Activated CD4-positive, alpha-beta T cell treated with anti-CD3 and anti-CD28 coated beads, Interleukin-2, amount 10 ng/mL, durations not matched to agents 24 days and 14 days (primary cell): ENCODE measurements at regions not wholly inside any gene's neighbourhood (a gene's known extent, or its start where the extent isn't known, plus 50 kb on each side); places are given as distances from the start of the nearest gene placed in this dataset.
"Not testable (repeated sequence)": the region's sequence is repeated elsewhere in the genome, so short reads cannot be mapped to it uniquely, and the experiment has no call there.

Experiments
- DNase-seq: peaks from one replicate; pipeline ENCODE4 v3.0.0; 2022
- H3K27ac Mint-ChIP-seq: one replicate; pipeline ENCODE4 v1.8.0; 2022; ENCODE audit warnings: mild to moderate bottlenecking, mixed read lengths
- H3K27me3 Mint-ChIP-seq: one replicate; pipeline ENCODE4 v1.8.0; 2022; ENCODE audit warnings: mixed read lengths
- H3K36me3 Mint-ChIP-seq: one replicate; pipeline ENCODE4 v1.8.0; 2022; ENCODE audit warnings: low read depth, mild to moderate bottlenecking, mixed read lengths
- H3K4me1 Mint-ChIP-seq: one replicate; pipeline ENCODE4 v1.8.0; 2021; ENCODE audit warnings: mixed read lengths
- H3K4me3 Mint-ChIP-seq: one replicate; pipeline ENCODE4 v1.8.0; 2022; ENCODE audit warnings: mild to moderate bottlenecking, moderate library complexity, mixed read lengths
- H3K9me3 Mint-ChIP-seq: one replicate; pipeline ENCODE4 v1.8.0; 2021; ENCODE audit warnings: mixed read lengths
- intact Hi-C: fragments of 100-400 bp; cut with micrococcal nuclease; formaldehyde crosslinking; loops from one replicate; pipeline ENCODE4 v1.15.1; 2023

DNA sequence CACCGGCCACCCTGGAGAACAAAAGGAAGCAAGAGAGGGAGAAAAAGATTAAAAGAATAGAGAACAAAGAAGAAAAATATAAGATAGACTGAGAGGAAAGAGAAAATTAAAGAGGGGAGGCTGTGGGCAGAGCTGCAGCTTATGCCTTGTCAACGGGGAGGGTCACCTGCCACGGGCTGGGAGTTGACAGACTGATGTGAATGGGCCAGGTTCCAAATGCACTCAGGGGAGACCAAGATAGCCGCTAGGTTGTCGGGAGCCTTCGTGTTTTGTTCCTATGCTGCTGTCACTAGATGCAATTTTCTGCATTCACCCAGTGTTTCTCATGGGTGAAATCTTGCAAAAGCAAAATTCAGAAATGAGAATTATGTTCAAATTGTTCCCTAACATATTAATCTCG, 119.6 kb upstream of the MTHFD1L start:
- no peaks in the 10 kb centered on the region for H3K9me3 Mint-ChIP-seq
- intact Hi-C loops, result no loop called here
- H3K27ac Mint-ChIP-seq, result no peak overlapping the region
- peaks cover 11% of the 10 kb centered on the region for H3K27me3 Mint-ChIP-seq
- no peak overlapping the region for H3K4me3 Mint-ChIP-seq
- no peaks in the 10 kb centered on the region for H3K36me3 Mint-ChIP-seq
- H3K4me1 Mint-ChIP-seq, result no peaks in the 10 kb centered on the region
- no peak for DNase-seq

DNA sequence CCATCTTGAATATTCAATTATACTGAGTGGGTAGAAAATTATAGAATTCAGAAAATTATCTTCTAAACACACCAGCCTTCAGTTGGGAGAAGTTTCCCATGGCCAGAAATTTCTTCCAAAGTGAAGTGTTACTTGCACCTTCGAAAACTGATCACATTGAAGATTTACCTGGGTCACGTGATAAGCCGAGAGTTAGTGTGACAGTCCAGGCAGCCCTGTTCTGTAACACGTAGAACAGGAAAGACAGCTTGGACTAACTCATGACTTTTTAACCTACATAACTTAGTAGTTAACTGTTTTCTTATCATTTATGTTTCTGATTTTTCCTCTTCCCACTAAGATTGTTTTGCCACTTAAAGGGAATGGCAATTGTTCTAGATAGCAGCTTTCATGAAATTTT, 118.3 kb upstream of the MTHFD1L start:
- Mint-ChIP-seq H3K27me3 (peaks cover 8% of the 10 kb centered on the region), H3K4me1 (no peaks in the 10 kb centered on the region), H3K27ac (no peak overlapping the region), H3K4me3 (no peak overlapping the region), H3K36me3 (no peaks in the 10 kb centered on the region), H3K9me3 (no peaks in the 10 kb centered on the region)
- intact Hi-C loops, result no loop called here
- no peak for DNase-seq

DNA sequence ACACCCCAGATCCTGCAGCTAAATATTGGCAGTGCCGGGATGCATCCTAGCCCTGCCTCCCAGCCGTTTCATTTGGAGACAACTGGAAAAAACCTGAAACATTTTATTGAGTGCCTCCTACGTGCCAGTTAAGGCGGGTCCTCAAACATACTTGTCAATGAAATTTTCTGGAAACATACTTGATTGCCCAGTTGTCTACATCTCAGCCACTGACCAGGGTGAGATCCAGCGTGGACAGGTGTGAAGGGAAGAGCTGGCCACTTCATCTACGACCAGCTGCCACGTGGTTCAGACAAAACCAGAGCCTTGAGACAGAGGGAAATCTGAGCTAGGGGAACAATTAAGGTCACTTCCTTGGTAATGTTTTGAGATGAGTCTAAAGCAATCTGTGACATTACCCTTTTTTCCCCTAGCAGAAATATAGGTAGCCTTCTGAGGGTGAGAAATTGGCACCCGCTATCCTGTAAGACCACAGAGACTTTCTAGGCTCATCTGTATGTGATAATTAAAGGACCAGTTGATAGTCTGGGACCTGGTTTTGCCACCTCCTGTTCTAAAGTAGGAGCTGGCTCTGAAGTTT, 116.3 kb upstream of the MTHFD1L start:
- Mint-ChIP-seq H3K9me3 (no peaks in the 10 kb centered on the region), H3K36me3 (no peaks in the 10 kb centered on the region), H3K27ac (no peak overlapping the region), H3K4me3 (no peak overlapping the region), H3K4me1 (no peaks in the 10 kb centered on the region), H3K27me3 (peaks cover 8% of the 10 kb centered on the region)
- no peak for DNase-seq
- intact Hi-C loops, result no loop called here

DNA sequence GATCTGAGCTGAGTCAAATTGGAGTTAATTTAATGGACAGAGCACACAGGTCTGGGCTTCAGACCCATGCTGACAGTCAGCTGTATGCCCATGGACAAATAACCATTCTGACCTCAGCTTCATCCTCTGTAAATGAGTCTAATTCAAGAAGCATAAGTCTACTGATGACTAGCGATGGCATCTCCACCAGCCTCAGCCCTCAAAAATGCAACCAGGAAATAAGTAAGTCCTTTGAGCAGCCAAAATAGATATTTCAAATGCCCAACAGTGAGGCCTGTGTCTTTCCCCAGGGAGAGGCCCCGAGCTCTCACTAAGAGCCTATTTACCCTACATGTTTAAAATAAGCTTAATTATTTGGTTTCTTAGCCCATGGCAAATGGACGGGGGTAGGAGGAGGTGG, 114.2 kb upstream of the MTHFD1L start:
- H3K4me3 Mint-ChIP-seq, result no peak overlapping the region
- no peak overlapping the region for H3K27ac Mint-ChIP-seq
- H3K4me1 Mint-ChIP-seq, result no peaks in the 10 kb centered on the region
- no peaks in the 10 kb centered on the region for H3K9me3 Mint-ChIP-seq
- DNase-seq, result no peak
- peaks cover 4% of the 10 kb centered on the region for H3K27me3 Mint-ChIP-seq
- no peaks in the 10 kb centered on the region for H3K36me3 Mint-ChIP-seq
- intact Hi-C loops, result no loop called here

DNA sequence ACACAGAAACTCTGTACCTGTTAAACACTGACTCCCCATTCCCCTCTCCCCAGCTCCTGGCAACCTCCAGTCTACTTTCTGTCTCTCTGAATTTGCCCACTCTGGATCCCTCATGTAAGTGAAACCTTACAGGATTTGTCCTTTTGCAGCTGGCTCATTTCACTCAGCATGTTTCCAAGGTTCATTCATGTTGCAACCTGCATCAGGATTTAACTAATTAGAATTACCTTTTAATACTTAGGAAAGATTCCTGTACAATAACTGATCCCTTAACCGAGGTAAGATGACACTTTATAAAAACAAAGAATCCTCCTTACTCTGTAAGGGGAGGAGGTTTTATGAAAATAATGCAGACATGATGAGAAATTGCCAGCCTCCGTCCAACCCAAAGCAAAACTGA, 113.1 kb upstream of the MTHFD1L start:
- H3K27ac Mint-ChIP-seq, result no peak overlapping the region
- H3K36me3 Mint-ChIP-seq, result no peaks in the 10 kb centered on the region
- no peaks in the 10 kb centered on the region for H3K27me3 Mint-ChIP-seq
- H3K9me3 Mint-ChIP-seq, result no peaks in the 10 kb centered on the region
- DNase-seq, result no peak
- H3K4me3 Mint-ChIP-seq, result no peak overlapping the region
- intact Hi-C loops, result no loop called here
- H3K4me1 Mint-ChIP-seq, result no peaks in the 10 kb centered on the region

DNA sequence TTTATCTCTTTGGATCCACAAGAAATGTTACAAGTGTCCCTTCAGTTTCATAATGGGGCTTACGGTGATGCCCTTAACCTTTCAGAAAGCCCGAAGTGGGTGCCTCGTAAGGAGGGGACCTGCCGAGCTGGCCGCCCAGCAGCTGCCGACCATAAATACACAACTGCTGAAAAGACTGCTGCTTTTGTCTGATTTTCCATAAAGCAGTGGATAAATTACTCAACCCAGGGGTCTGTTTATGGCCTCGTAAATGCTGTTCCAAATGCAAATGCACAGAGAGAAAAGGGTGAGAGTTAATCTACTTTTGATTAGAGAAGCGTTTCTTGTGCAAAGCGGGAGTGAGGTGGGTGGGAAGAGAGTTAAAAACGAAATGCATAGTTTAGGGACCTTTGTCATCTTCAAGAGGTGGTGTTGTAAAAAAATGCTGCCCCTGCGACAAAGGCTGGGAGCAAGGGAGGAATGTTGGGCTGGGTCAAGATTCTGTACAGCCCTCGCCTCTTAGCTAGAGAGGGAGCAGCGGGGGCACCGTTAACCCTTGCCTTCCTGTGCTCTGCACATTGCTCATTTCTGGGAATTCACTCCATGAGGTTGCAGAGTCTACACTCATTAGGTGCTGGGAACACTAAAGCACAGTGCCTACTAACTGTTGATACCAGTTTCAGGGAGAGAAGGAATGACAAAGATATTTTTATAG, 112.0 kb upstream of the MTHFD1L start:
- no peaks in the 10 kb centered on the region for H3K4me1 Mint-ChIP-seq
- no peak for DNase-seq
- no peak overlapping the region for H3K4me3 Mint-ChIP-seq
- no peaks in the 10 kb centered on the region for H3K27me3 Mint-ChIP-seq
- no peaks in the 10 kb centered on the region for H3K36me3 Mint-ChIP-seq
- intact Hi-C loops, result no loop called here
- no peaks in the 10 kb centered on the region for H3K9me3 Mint-ChIP-seq
- no peak overlapping the region for H3K27ac Mint-ChIP-seq

DNA sequence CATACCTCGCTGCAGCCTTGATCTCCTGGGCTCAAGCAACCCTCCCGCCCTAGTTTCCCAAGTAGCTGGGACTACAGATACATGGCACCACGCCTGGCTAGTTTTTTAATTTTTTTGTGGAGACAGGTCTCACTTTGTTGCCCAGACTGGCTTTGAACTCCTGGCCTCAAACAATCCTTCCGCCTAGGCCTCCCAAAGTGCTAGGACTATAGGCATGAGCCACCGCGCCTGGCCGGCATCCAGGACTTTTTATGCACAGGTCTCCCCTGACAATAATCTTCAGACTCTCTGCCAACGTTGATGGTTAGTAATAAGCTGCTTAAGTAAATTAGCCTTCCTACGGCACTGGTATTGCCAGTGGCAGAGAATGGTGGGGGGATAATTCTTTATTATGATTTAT, 110.5 kb upstream of the MTHFD1L start:
- H3K36me3 Mint-ChIP-seq, result no peaks in the 10 kb centered on the region
- no peaks in the 10 kb centered on the region for H3K27me3 Mint-ChIP-seq

DNA sequence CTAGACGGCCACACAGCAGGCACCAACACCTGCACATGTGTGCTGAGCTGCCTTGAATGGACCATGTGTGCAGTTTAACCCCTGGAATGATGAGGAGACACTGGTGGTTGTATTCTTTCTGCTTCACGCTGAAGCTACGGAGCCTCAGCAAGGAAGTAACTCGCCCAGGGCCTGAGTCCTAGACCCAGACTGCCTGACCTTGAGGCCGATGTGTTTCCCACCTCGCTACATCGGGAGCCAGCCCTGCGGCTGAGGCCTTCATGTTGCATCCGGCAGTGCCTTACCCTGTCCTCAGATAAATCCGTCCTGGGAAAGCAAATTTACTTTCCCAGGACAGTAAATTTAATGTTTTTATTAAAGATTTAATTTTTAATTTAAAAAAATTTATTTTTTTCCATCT, 110.0 kb upstream of the MTHFD1L start:
- no peaks in the 10 kb centered on the region for H3K27me3 Mint-ChIP-seq
- no peaks in the 10 kb centered on the region for H3K9me3 Mint-ChIP-seq
- no peak overlapping the region for H3K4me3 Mint-ChIP-seq
- no peak overlapping the region for H3K27ac Mint-ChIP-seq
- intact Hi-C loops, result no loop called here
- DNase-seq, result no peak
- no peaks in the 10 kb centered on the region for H3K36me3 Mint-ChIP-seq
- no peaks in the 10 kb centered on the region for H3K4me1 Mint-ChIP-seq

More for the DNA sequence above, 110.5 kb upstream of the MTHFD1L start:
- Mint-ChIP-seq H3K4me1 (no peaks in the 10 kb centered on the region), H3K27ac (no peak overlapping the region), H3K9me3 (no peaks in the 10 kb centered on the region), H3K4me3 (no peak overlapping the region)
- DNase-seq, result no peak
- intact Hi-C loops, result no loop called here

DNA sequence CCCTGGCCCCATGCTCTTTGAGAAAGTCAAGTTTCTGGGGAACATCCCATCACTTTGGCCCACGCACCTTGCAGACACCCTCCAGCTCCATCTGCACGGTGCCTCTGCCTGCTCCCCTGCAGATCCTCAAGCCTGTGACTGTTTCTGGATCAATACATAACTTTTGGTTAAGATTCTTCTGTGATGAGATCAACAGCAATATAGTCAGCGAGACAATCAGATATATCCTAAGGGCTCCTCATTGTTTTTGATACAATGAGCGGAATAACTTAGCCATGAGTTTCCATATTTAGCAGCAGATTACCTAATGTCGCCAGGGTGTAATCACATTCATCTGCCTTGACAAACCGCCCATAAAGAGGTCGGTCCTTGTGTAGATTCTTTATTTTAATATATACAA, 109.3 kb upstream of the MTHFD1L start:
- Mint-ChIP-seq H3K9me3 (no peaks in the 10 kb centered on the region), H3K27me3 (no peaks in the 10 kb centered on the region), H3K4me3 (no peak overlapping the region), H3K27ac (no peak overlapping the region), H3K36me3 (no peaks in the 10 kb centered on the region), H3K4me1 (no peaks in the 10 kb centered on the region)
- no peak for DNase-seq
- intact Hi-C loops, result no loop called here

DNA sequence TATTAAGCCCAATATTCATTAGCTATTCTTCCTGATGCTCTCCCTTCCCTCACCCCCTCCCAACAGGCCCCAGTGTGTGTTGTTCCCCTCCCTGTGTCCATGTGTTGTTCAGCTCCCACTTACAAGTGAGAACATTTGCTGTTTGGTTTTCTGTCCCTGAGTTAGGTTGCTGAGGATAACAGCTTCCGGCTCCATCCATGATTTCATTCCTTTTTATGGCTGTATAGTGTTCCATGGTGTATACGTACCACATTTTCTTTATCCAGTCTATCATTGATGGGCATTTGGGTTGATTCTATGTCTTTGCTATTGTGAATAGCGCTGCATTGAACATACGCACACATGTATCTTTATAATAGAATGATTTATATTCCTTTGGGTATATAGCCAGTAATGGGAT, 107.7 kb upstream of the MTHFD1L start:
- H3K27me3 Mint-ChIP-seq, H3K27ac Mint-ChIP-seq, H3K9me3 Mint-ChIP-seq, DNase-seq, intact Hi-C loops, H3K4me3 Mint-ChIP-seq, H3K36me3 Mint-ChIP-seq, H3K4me1 Mint-ChIP-seq: not testable (repeated sequence)

DNA sequence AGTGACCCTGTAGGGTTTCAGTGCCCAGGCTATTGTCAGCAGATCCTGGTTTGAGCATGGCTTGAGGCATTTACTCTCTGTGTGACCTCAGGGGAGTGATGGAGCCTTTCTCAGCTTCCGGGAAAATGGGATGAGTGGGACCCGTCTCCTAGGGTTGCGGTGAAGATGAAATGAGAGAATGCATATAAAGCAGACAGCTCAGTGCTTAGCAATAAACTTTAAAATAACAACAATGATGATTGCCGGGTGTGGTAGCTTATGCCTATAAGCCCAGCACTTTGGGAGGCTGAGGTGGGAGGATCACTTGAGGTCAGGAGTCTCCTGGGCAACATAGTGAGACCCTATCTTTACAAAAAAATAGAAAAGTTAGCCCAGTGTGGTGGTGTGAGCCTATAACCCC, 106.0 kb upstream of the MTHFD1L start:
- intact Hi-C loops, result no loop called here
- Mint-ChIP-seq H3K4me3 (no peak overlapping the region), H3K27ac (no peak overlapping the region), H3K27me3 (no peaks in the 10 kb centered on the region), H3K9me3 (no peaks in the 10 kb centered on the region), H3K4me1 (no peaks in the 10 kb centered on the region), H3K36me3 (no peaks in the 10 kb centered on the region)
- DNase-seq, result no peak

DNA sequence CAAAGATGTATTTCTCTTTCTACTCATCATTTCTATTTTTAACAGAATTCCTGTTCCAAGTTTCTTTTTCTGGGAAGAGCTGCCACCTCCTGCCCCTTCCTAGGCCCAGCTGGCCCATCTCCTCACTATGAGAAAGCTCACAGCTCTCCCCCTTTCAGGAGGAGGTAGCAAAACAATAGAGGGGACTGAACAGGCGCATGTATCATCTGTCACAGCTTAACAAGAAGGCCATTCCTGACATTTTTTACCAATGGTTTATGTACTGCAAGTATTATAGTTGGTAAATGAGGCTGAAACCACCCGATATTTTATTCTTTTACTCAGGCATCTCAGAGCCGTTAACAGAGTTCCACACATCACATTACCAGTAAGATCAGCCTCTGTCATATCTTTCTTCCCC, 103.7 kb upstream of the MTHFD1L start:
- H3K4me1 Mint-ChIP-seq, result no peaks in the 10 kb centered on the region
- no peaks in the 10 kb centered on the region for H3K36me3 Mint-ChIP-seq

DNA sequence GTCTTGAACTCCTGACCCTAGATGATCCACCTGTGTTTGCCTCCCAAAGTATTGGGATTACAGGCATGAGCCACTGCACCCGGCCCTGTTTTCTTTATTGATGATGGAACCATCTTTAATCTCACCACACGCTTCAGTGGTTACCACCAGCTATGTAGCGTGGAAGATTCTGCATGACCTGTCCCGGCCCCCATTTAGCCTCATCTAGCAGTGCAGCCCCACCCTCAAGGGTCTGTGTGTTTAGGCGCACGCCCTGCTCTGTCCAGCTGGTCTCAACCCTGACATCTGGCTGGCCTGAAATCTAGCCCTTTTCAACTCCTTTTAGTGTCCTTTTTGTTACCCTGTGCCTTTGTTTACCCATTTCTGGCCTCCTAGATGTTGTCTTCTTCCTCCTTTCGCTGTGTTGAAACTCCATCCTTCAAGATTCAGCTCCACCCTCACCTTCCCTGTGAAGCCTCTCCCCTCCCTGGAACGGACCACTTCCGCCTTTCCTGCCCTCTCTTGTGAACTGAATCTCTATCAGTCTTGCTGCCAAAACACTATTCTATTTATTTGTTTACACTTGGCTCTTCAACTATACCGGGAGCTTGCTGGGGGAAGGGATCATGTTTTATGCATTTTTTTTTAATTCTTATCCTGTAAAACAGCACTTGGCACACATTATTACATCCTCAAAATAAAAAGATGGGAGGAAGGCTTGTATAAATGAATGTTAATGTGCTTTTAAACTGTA, 101.0 kb upstream of the MTHFD1L start:
- Mint-ChIP-seq H3K27ac (no peak overlapping the region), H3K36me3 (no peaks in the 10 kb centered on the region)
- DNase-seq, result no peak

More for the DNA sequence above, 103.7 kb upstream of the MTHFD1L start:
- intact Hi-C loops, result no loop called here
- Mint-ChIP-seq H3K4me3 (no peak overlapping the region), H3K9me3 (no peaks in the 10 kb centered on the region), H3K27me3 (peaks cover 3% of the 10 kb centered on the region), H3K27ac (no peak overlapping the region)
- DNase-seq, result no peak

DNA sequence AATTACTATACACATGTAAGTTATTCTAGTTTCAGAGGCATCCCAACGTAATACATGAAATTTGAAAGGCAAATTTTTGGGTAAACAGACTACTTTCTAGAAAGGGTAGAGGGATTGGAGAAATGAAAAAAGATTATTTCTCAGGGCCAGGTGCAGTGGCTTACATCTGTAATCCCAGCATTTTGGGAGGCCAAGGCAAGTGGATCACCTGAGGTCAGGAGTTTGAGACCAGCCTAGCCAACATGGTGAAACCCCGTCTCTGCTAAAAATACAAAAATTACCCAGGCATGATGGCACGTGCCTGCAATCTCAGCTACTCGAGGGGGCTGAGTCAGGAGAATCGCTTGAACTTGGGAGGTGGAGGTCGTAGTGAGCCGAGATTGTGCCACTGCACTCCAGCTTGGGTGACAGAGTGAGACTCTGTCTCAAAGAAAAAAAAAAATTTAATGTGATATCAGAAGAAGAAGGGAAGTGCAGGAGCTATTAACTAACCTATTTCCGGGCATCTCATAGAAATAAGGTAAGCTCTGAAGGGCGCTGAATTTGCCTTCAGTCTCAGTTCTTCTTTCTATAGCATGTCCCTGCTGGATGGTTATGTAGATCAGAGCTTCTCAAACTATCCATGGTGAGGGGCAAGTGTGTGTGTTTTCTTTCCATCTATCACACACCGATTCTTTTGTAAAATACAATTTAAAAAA, 100.3 kb upstream of the MTHFD1L start:
- H3K36me3 Mint-ChIP-seq, result no peaks in the 10 kb centered on the region
- no peak for DNase-seq
- no peak overlapping the region for H3K27ac Mint-ChIP-seq
- H3K27me3 Mint-ChIP-seq, result peaks cover 7% of the 10 kb centered on the region
- no peaks in the 10 kb centered on the region for H3K9me3 Mint-ChIP-seq
- intact Hi-C loops, result no loop called here
- no peak overlapping the region for H3K4me3 Mint-ChIP-seq
- H3K4me1 Mint-ChIP-seq, result no peaks in the 10 kb centered on the region

More for the DNA sequence above, 101.0 kb upstream of the MTHFD1L start:
- H3K4me1 Mint-ChIP-seq, result no peaks in the 10 kb centered on the region
- intact Hi-C loops, result no loop called here
- no peak overlapping the region for H3K4me3 Mint-ChIP-seq
- H3K27me3 Mint-ChIP-seq, result peaks cover 5% of the 10 kb centered on the region
- no peaks in the 10 kb centered on the region for H3K9me3 Mint-ChIP-seq
